ENCODE measurements at regions not wholly inside any gene's neighbourhood (a gene's known extent, or its start where the extent isn't known, plus 50 kb on each side); places are given as distances from the start of the nearest gene placed in this dataset.

- no peak for TF ChIP-seq CTCF (IDR thresholded peaks at IDR 0.05; ENCODE audit: insufficient read depth, low read depth, low read length, missing control alignments)
- no peak for DNase-seq (ENCODE audit: low read depth)
- no peak overlapping the region for H3K4me3 ChIP-seq (ENCODE audit: low read depth, low read length)
Observed at GRCh38 chr9:73880101-73880500, 617.0 kb upstream of the RORB start.

GRCh38 chr9:73889023-73889422 is 608.1 kb upstream of the RORB start:
- DNase-seq (ENCODE audit: low read depth): no peak
- TF ChIP-seq CTCF (IDR thresholded peaks at IDR 0.05; ENCODE audit: insufficient read depth, low read depth, low read length, missing control alignments): no peak

GRCh38 chr9:73890685-73891277 is 606.4 kb upstream of the RORB start:
- no peak for DNase-seq (ENCODE audit: low read depth)
- H3K4me3 ChIP-seq (ENCODE audit: low read depth, low read length): no peak overlapping the region
- TF ChIP-seq CTCF (IDR thresholded peaks at IDR 0.05; ENCODE audit: insufficient read depth, low read depth, low read length, missing control alignments): no peak

More at GRCh38 chr9:73889023-73889422, 608.1 kb upstream of the RORB start:
- no peak overlapping the region for H3K4me3 ChIP-seq (ENCODE audit: low read depth, low read length)

- H3K4me3 ChIP-seq (ENCODE audit: low read depth, low read length): no peak overlapping the region
- DNase-seq (ENCODE audit: low read depth): no peak
- no peak for TF ChIP-seq CTCF (IDR thresholded peaks at IDR 0.05; ENCODE audit: insufficient read depth, low read depth, low read length, missing control alignments)
Observed at GRCh38 chr9:73892335-73892734, 604.8 kb upstream of the RORB start.

- TF ChIP-seq CTCF (IDR thresholded peaks at IDR 0.05; ENCODE audit: insufficient read depth, low read depth, low read length, missing control alignments): no peak
- no peak overlapping the region for H3K4me3 ChIP-seq (ENCODE audit: low read depth, low read length)
- no peak for DNase-seq (ENCODE audit: low read depth)
Observed at GRCh38 chr9:73893230-73893629, 603.9 kb upstream of the RORB start.

GRCh38 chr9:73896061-73896460 is 601.1 kb upstream of the RORB start:
- no peak for TF ChIP-seq CTCF (IDR thresholded peaks at IDR 0.05; ENCODE audit: insufficient read depth, low read depth, low read length, missing control alignments)
- no peak for DNase-seq (ENCODE audit: low read depth)
- H3K4me3 ChIP-seq (ENCODE audit: low read depth, low read length): no peak overlapping the region

- no peak for DNase-seq (ENCODE audit: low read depth)
- H3K4me3 ChIP-seq (ENCODE audit: low read depth, low read length): no peak overlapping the region
- no peak for TF ChIP-seq CTCF (IDR thresholded peaks at IDR 0.05; ENCODE audit: insufficient read depth, low read depth, low read length, missing control alignments)
Observed at GRCh38 chr9:73906671-73907070, 590.5 kb upstream of the RORB start.
